Right lobe of liver (tissue), 6 donors: ENCODE measurements at regions not wholly inside any gene's neighbourhood (a gene's known extent, or its start where the extent isn't known, plus 50 kb on each side); places are given as distances from the start of the nearest gene placed in this dataset.
"Not testable (repeated sequence)": the region's sequence is repeated elsewhere in the genome, so short reads cannot be mapped to it uniquely, and the experiment has no call there.

Experiments used
- ATAC-seq, 4 donors: fragments of 200-7000 bp; cut with Tn5 transposase; one replicate each; pipeline ENCODE4 v1.9.1; 2020; ENCODE audit warnings: mild to moderate bottlenecking in 4 of 4, moderate library complexity in 4 of 4
- DNase-seq, 3 donors: peaks; one replicate each; pipeline ENCODE4 v3.0.0-alpha.2; 2020
- H3K27ac ChIP-seq, 3 donors: fragments of 200-600 bp; one replicate each; pipeline ENCODE4 v1.8.0; 2022
- H3K27me3 ChIP-seq, 2 donors: fragments of 200-600 bp; one replicate each; pipeline ENCODE4 v1.8.0; 2022
- H3K36me3 ChIP-seq, 4 donors: fragments of 200-600 bp; sonication (generic) in 1 of 4; one replicate each; pipeline versions ENCODE4 v1.5.1 to v1.8.0; 2017 to 2022; ENCODE audit warnings: control low read depth in 1 of 4
- H3K4me1 ChIP-seq, 4 donors: fragments of 200-600 bp; sonication (generic) in 1 of 4; one replicate each; pipeline versions ENCODE4 v1.5.1 to v1.8.0; 2017 to 2022; ENCODE audit warnings: control low read depth in 1 of 4
- H3K4me3 ChIP-seq, 3 donors: fragments of 200-600 bp; one replicate each; pipeline ENCODE4 v1.8.0; 2022
- H3K9me3 ChIP-seq, 4 donors: fragments of 200-600 bp; sonication (generic) in 1 of 4; one replicate each; pipeline versions ENCODE4 v1.5.1 to v1.8.0; 2017 to 2022; ENCODE audit warnings: control low read depth in 1 of 4
- CTCF ChIP-seq, 4 donors: fragments of 200-600 bp in 3 of 4; fragments of 450-650 bp in 1 of 4; IDR thresholded peaks; one replicate each; pipeline versions ENCODE4 v1.5.1 to v1.8.0; 2016 to 2022; ENCODE audit warnings: antibody characterized with exemption in 4 of 4, mild to moderate bottlenecking in 2 of 4
- POLR2A ChIP-seq: fragments of 450-650 bp; IDR thresholded peaks from one replicate; pipeline ENCODE4 v1.6.1; 2017; ENCODE audit warnings: antibody characterized with exemption, mild to moderate bottlenecking
- WGBS: methylation state at CpG from one replicate; pipeline ENCODE4 v1.1.6; 2018; ENCODE audit warnings: low coverage, low lambda C conversion rate; ENCODE audit not compliant: insufficient coverage; ENCODE audit errors: missing lambda C conversion rate; 5-methylcytosine and 5-hydroxymethylcytosine counted together
- intact Hi-C, 2 donors: fragments of 100-400 bp; cut with DNase I; formaldehyde crosslinking; loops; one replicate each; pipeline versions ENCODE4 v1.11.2 to v1.14.1; 2022
- donor health status: DM: no; HTN: yes; CAD: no.
- donor health status: DM: no; HTN: no; CAD: no.
- donor health status: DM: no; HTN: no; CAD: no.
- donor health status: DM: no; HTN: yes; CAD: no.
- donor health status: DM: no; HTN: yes; CAD: no.

- DNase-seq (no peak), ATAC-seq (no peak)
- TF ChIP-seq CTCF (IDR thresholded peaks at IDR 0.05) = no peak
- TF ChIP-seq POLR2A = no peak
- Histone ChIP-seq H3K4me3 (no peak overlapping the region), H3K27ac (no peak overlapping the region), H3K27me3 (no peaks in the 10 kb centered on the region), H3K4me1 (no peaks in the 10 kb centered on the region), H3K36me3 (no peaks in the 10 kb centered on the region), H3K9me3 (no peaks in the 10 kb centered on the region)
- 67% methylated on average over 2 of the region's 2 CpGs for WGBS
- intact Hi-C loops = no loop called here
These were observed 561.2 kb upstream of the SEMA6A start for GRCh38 chr5:117135851-117136250.

- H3K27ac ChIP-seq = no peak overlapping the region
- no peak overlapping the region for H3K4me3 ChIP-seq
- intact Hi-C loops = no loop called here
- no peaks in the 10 kb centered on the region for H3K4me1 ChIP-seq
- H3K36me3 ChIP-seq = no peaks in the 10 kb centered on the region
- no peaks in the 10 kb centered on the region for H3K27me3 ChIP-seq
- DNase-seq (no peak), ATAC-seq (no peak)
- TF ChIP-seq POLR2A (no peak), CTCF (IDR thresholded peaks at IDR 0.05) (no peak)
- no peaks in the 10 kb centered on the region for H3K9me3 ChIP-seq
These were observed 558.6 kb upstream of the SEMA6A start for GRCh38 chr5:117133198-117133597.

- Histone ChIP-seq H3K36me3 (no peaks in the 10 kb centered on the region), H3K27me3 (no peaks in the 10 kb centered on the region), H3K4me3 (no peak overlapping the region), H3K4me1 (no peaks in the 10 kb centered on the region), H3K27ac (no peak overlapping the region), H3K9me3 (no peaks in the 10 kb centered on the region)
- no peak for ATAC-seq
- intact Hi-C loops = no loop called here
- TF ChIP-seq CTCF (IDR thresholded peaks at IDR 0.05) (no peak), POLR2A (no peak)
- DNase-seq = no peak
These were observed 557.3 kb upstream of the SEMA6A start for GRCh38 chr5:117131876-117132275.

GRCh38 chr5:117131048-117131679 is 556.5 kb upstream of the SEMA6A start:
- intact Hi-C loops = no loop called here
- DNase-seq = no peak
- no peak for ATAC-seq
- H3K27ac ChIP-seq = no peak overlapping the region
- H3K4me3 ChIP-seq = no peak overlapping the region
- no peaks in the 10 kb centered on the region for H3K27me3 ChIP-seq
- no peaks in the 10 kb centered on the region for H3K9me3 ChIP-seq
- 28% methylated on average over 3 of the region's 3 CpGs for WGBS
- TF ChIP-seq POLR2A (no peak), CTCF (IDR thresholded peaks at IDR 0.05) (no peak)
- H3K36me3 ChIP-seq = no peaks in the 10 kb centered on the region
- H3K4me1 ChIP-seq = no peaks in the 10 kb centered on the region

- WGBS = 80% methylated on average over 1 of the region's 1 CpG
These were observed 543.9 kb upstream of the SEMA6A start for GRCh38 chr5:117118499-117118898.

GRCh38 chr5:117117314-117117713 is 542.7 kb upstream of the SEMA6A start:
- ATAC-seq = not testable (repeated sequence)
- 41% methylated on average over 3 of the region's 6 CpGs for WGBS

More at GRCh38 chr5:117118499-117118898, 543.9 kb upstream of the SEMA6A start:
- no peak for DNase-seq
- no peaks in the 10 kb centered on the region for H3K4me1 ChIP-seq
- intact Hi-C loops = no loop called here
- no peaks in the 10 kb centered on the region for H3K36me3 ChIP-seq
- H3K27me3 ChIP-seq = no peaks in the 10 kb centered on the region
- H3K27ac ChIP-seq = no peak overlapping the region
- ATAC-seq = no peak
- no peak for TF ChIP-seq CTCF (IDR thresholded peaks at IDR 0.05)
- H3K4me3 ChIP-seq = no peak overlapping the region
- H3K9me3 ChIP-seq = no peaks in the 10 kb centered on the region

More at GRCh38 chr5:117117314-117117713, 542.7 kb upstream of the SEMA6A start:
- H3K36me3 ChIP-seq, H3K27me3 ChIP-seq, H3K4me3 ChIP-seq, H3K27ac ChIP-seq, H3K4me1 ChIP-seq, DNase-seq, intact Hi-C loops, H3K9me3 ChIP-seq: not testable (repeated sequence)
